ENCODE measurements at regions not wholly inside any gene's neighbourhood (a gene's known extent, or its start where the extent isn't known, plus 50 kb on each side); places are given as distances from the start of the nearest gene placed in this dataset.

DNA sequence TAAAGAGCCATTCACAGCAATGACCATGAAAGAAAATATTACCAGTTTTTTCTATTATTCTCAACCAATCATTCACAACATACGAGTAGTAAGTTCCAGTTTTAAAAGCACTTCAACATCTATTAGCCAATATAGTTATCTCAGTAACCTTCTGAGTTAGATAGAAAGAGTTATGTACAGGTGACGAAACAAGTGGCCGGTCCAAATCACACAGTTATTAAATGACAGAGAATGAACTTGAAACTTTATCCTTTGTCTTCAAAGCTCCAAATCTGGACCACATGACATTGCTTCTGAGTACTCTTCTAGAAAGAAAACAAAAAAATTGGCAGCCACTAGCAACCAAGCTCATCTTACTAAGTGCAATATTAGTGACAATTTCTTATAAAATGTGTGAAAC, 393.8 kb downstream of the OMA1 start:
- TF ChIP-seq, protein P1, sequence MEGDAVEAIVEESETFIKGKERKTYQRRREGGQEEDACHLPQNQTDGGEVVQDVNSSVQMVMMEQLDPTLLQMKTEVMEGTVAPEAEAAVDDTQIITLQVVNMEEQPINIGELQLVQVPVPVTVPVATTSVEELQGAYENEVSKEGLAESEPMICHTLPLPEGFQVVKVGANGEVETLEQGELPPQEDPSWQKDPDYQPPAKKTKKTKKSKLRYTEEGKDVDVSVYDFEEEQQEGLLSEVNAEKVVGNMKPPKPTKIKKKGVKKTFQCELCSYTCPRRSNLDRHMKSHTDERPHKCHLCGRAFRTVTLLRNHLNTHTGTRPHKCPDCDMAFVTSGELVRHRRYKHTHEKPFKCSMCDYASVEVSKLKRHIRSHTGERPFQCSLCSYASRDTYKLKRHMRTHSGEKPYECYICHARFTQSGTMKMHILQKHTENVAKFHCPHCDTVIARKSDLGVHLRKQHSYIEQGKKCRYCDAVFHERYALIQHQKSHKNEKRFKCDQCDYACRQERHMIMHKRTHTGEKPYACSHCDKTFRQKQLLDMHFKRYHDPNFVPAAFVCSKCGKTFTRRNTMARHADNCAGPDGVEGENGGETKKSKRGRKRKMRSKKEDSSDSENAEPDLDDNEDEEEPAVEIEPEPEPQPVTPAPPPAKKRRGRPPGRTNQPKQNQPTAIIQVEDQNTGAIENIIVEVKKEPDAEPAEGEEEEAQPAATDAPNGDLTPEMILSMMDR (IDR thresholded peaks at IDR 0.05; ENCODE audit: poor library complexity), result no peak
- no peak for TF ChIP-seq EZH2phosphoT487 (IDR thresholded peaks at IDR 0.05; ENCODE audit: low read depth, severe bottlenecking, unreplicated experiment)
